ENCODE measurements at regions not wholly inside any gene's neighbourhood (a gene's known extent, or its start where the extent isn't known, plus 50 kb on each side); places are given as distances from the start of the nearest gene placed in this dataset.

DNA sequence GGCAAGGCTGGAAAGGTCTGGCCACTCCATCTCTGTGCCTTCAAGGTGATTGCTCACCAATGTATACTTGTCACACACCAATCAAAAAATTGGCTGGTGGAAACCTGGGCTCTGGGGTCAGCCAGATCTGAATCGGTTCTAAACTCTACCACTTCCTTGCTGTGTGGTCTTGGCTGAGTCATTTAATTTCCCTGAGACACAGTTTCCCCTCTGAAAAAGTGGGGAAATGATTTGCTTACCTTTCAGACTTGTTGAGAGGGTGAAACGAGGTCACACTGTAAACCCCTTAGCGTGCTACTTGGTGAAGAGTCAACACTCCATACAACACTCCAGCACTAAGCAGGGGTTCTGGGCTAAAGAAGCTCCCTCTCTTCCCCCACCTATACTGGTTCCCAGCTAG lies 252.3 kb upstream of the ZIC3 start:
- H3K4me3 Mint-ChIP-seq, result no peak overlapping the region
- no peak for DNase-seq
- H3K27ac Mint-ChIP-seq, result no peak overlapping the region
- peaks cover 5 to 10% of the 10 kb centered on the region in 2 donors for H3K9me3 Mint-ChIP-seq
- no peaks in the 10 kb centered on the region for H3K4me1 Mint-ChIP-seq
- no peaks in the 10 kb centered on the region for H3K27me3 Mint-ChIP-seq
- ATAC-seq (replicated peaks), result no peak
- no peaks in the 10 kb centered on the region for H3K36me3 Mint-ChIP-seq

DNA sequence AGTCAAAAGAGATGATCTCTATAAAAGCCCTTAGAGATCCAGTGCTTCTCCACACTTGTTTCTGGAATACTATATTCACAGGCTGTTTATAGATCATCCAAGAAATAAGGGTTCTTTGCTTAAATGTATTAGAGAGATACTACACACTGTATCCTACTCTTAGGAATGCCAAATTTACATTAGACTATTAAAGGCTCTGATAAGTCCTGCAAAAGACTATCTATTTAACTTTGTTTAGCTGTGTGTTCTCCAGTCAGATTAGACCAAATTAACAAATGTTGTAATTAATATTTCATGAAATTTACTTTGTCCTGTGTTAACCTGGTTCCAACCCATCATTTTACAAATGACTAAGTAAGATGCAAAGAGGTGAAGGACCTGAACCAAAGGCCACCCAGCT lies 260.5 kb upstream of the ZIC3 start:
- DNase-seq, result no peak
- H3K27ac Mint-ChIP-seq, result no peak overlapping the region
- H3K27me3 Mint-ChIP-seq, result no peaks in the 10 kb centered on the region
- H3K36me3 Mint-ChIP-seq, result no peaks in the 10 kb centered on the region
- no peaks in the 10 kb centered on the region for H3K4me1 Mint-ChIP-seq
- H3K9me3 Mint-ChIP-seq, result peaks cover 4 to 6% of the 10 kb centered on the region in 2 donors
- no peak for ATAC-seq (replicated peaks)
- H3K4me3 Mint-ChIP-seq, result no peak overlapping the region

DNA sequence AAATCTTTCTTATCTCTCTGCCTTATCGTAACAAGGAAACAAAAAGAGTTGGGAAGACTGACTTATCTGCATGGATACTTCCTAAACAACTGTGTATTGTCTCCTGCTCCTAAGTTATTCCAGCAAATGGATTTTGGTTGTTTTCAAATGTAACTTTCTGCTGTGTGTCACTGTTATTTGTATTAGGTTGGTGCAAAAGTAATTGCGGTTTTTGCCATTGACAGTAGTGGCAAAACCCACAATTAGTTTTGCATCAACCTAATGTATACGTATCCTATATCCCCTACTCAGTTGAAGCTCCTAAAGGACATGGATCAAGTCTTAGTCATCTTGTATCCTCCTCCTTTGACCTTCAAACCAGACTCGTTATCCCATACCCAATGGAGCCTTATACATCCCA lies 263.4 kb upstream of the GPR101 start:
- H3K4me3 Mint-ChIP-seq, result no peak overlapping the region
- no peak overlapping the region for H3K27ac Mint-ChIP-seq
- DNase-seq (no peak), ATAC-seq (replicated peaks) (no peak)
- H3K27me3 Mint-ChIP-seq, result no peaks in the 10 kb centered on the region
- no peaks in the 10 kb centered on the region for H3K36me3 Mint-ChIP-seq
- H3K4me1 Mint-ChIP-seq, result peaks cover 4 to 6% of the 10 kb centered on the region in 2 donors
- H3K9me3 Mint-ChIP-seq, result peaks cover 3 to 4% of the 10 kb centered on the region in 2 donors

DNA sequence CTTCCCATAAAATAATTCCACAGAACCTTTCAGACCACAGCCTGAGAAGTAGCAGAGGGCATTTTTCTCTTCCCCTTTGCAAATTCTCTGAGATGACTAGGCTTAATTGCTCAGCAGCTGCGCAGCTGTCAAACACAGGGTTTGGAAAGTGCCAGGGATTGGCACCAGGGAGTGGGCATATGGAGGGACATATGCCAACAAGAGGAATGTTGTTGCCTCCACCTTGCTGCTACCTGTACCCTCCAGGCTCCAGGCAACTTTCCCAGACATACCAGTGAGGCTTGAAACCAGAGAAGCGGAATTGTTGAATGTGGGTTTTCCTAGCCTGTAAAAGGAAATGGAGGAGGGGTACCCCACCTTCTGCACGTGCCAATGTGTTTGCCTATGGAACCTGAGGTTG lies 256.2 kb upstream of the GPR101 start:
- Mint-ChIP-seq H3K27ac (no peak overlapping the region), H3K9me3 (peaks cover 4 to 6% of the 10 kb centered on the region in 2 donors), H3K4me1 (no peaks in the 10 kb centered on the region), H3K36me3 (no peaks in the 10 kb centered on the region), H3K4me3 (no peak overlapping the region), H3K27me3 (peaks cover 5 to 6% of the 10 kb centered on the region in 2 donors)
- ATAC-seq (replicated peaks) (no peak), DNase-seq (no peak)

DNA sequence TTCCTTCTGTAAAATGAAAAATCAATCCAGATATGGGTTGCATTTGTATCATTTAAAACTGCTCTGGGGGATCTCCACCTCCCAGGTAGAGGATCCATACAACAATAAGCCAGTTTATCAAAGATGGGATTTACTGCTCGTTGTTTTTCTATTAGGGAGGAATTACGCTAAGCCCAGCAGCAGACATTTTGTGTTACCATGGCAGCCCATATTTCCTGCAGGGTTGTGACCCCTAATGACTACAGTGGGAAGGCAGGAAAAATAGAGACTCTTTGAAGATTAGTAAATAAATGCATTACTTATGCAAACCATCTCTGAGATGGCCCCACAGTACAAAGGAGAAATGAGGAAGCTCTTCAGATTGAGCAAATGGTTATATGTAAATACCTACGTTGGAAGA lies 253.4 kb upstream of the GPR101 start:
- no peak overlapping the region for H3K27ac Mint-ChIP-seq
- peaks cover 0 to 4% of the 10 kb centered on the region in 2 donors for H3K9me3 Mint-ChIP-seq
- DNase-seq (no peak), ATAC-seq (replicated peaks) (no peak)
- no peaks in the 10 kb centered on the region for H3K4me1 Mint-ChIP-seq
- peaks cover 6 to 17% of the 10 kb centered on the region in 2 donors for H3K27me3 Mint-ChIP-seq
- H3K4me3 Mint-ChIP-seq, result no peak overlapping the region
- H3K36me3 Mint-ChIP-seq, result no peaks in the 10 kb centered on the region

DNA sequence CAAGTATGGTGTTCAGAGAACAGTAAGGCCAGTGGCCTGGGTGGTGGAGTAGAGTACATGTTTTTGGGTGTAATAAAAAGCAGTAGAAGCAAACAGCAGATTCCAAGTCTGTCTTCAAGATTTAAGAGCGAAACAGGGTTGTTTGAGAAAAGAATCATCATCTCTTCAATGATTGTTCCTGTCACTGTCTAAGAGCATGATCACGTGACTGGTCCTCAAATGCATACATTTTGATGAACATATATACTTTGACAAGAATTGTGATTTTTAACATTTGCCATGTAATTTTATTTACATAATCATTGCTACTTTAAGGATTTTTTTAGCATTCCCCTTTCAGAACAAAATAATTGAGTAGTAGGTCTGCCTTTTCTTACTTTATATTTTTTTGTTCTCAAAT lies 252.6 kb upstream of the GPR101 start:
- Mint-ChIP-seq H3K4me3 (no peak overlapping the region), H3K27me3 (peaks cover 6 to 21% of the 10 kb centered on the region in 2 donors), H3K27ac (no peak overlapping the region), H3K4me1 (no peaks in the 10 kb centered on the region), H3K36me3 (no peaks in the 10 kb centered on the region), H3K9me3 (peaks cover 0 to 4% of the 10 kb centered on the region in 2 donors)
- DNase-seq (no peak), ATAC-seq (replicated peaks) (no peak)

DNA sequence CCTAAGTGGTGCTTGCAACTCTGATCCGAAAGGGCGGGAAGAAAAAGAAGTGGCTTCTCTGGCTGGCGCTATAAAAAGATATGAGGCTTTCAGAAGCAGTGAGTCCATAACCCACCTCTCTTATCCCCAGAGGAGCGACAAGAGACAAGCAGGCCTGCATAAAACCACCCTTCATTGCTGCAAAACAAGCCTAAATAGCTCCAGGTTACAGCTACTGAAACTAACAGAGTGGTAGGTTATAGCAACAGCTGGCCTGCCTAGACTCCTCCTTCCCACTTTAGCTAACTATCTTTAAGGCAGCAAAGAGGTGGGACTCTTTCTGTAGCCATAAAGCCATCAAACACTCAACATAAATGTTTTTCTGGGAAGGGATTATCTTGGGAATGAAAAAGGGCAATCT lies 245.0 kb upstream of the GPR101 start:
- ATAC-seq (replicated peaks) (no peak), DNase-seq (no peak)
- H3K4me3 Mint-ChIP-seq, result no peak overlapping the region
- H3K4me1 Mint-ChIP-seq, result no peaks in the 10 kb centered on the region
- H3K9me3 Mint-ChIP-seq, result no peaks in the 10 kb centered on the region
- no peak overlapping the region for H3K27ac Mint-ChIP-seq
- H3K27me3 Mint-ChIP-seq, result peaks cover 0 to 12% of the 10 kb centered on the region in 2 donors
- no peaks in the 10 kb centered on the region for H3K36me3 Mint-ChIP-seq

DNA sequence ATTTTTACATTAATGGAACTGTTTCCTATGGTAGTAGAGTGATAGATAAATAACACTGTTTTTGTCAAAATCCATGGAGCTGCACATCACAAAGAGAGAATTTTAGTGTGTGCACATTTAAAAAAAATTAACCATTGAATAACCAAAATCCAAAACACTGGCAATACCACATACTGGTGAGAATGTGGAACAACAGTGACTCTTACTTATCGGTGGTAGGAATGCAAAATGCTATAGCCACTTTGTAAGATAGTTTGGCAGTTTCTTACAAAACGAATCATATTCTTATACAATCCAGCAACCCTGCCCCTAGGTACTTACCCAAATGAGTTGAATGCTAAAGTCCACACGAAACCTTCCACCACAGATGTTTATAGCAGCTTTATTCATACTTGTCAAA lies 229.6 kb upstream of the GPR101 start:
- Mint-ChIP-seq H3K4me3 (no peak overlapping the region), H3K27ac (no peak overlapping the region), H3K27me3 (peaks cover 0 to 20% of the 10 kb centered on the region in 2 donors), H3K36me3 (no peaks in the 10 kb centered on the region), H3K9me3 (peaks cover 1 to 10% of the 10 kb centered on the region in 2 donors), H3K4me1 (no peaks in the 10 kb centered on the region)
- DNase-seq, result no peak
- no peak for ATAC-seq (replicated peaks)

DNA sequence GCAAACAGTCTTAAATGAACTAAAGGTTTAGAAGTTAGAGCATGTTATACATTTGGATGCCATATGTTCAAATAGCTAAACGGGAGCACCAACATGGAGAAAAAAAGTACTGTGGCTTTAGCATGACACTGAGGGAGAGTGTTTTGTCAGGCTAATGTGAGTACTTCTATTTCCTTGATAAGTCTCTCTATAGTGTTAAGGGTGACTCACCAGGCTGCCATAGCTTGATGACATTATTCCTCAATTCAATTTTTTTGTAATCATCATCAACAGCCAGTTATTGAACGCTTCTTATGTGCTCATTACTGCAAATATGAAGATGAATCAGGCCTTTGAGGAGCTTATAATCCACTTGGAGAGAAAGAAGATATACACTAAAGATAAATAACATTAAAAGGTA lies 211.4 kb upstream of the GPR101 start:
- ATAC-seq (replicated peaks), result no peak
- no peak overlapping the region for H3K4me3 Mint-ChIP-seq
- no peaks in the 10 kb centered on the region for H3K9me3 Mint-ChIP-seq
- H3K36me3 Mint-ChIP-seq, result no peaks in the 10 kb centered on the region
- no peak for DNase-seq
- no peaks in the 10 kb centered on the region for H3K4me1 Mint-ChIP-seq
- H3K27ac Mint-ChIP-seq, result no peak overlapping the region
- peaks cover 0 to 8% of the 10 kb centered on the region in 2 donors for H3K27me3 Mint-ChIP-seq

DNA sequence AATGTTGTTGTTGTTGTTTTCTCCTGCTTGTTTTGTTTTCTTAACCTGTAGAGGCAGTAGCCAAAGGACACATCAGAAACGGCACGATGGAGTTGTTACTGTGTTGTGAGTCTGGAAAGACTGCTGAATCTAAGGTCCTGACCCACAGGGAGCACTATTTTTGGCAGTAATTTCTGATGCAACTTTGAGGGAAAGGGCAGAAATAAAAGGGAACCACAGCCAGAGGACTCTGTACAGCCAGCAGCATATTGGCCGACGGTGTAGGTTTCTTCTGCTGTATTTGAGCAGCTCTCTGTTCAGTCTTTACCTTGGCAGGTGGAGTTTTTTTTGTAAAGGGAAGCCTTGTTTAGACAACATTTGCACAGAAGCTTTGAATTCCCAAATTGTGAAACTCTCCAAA lies 203.0 kb upstream of the GPR101 start:
- no peak overlapping the region for H3K27ac Mint-ChIP-seq
- ATAC-seq (replicated peaks), result no peak
- no peaks in the 10 kb centered on the region for H3K4me1 Mint-ChIP-seq
- no peak for DNase-seq
- H3K4me3 Mint-ChIP-seq, result no peak overlapping the region
- no peaks in the 10 kb centered on the region for H3K36me3 Mint-ChIP-seq
- H3K9me3 Mint-ChIP-seq, result no peaks in the 10 kb centered on the region
- H3K27me3 Mint-ChIP-seq, result no peaks in the 10 kb centered on the region

DNA sequence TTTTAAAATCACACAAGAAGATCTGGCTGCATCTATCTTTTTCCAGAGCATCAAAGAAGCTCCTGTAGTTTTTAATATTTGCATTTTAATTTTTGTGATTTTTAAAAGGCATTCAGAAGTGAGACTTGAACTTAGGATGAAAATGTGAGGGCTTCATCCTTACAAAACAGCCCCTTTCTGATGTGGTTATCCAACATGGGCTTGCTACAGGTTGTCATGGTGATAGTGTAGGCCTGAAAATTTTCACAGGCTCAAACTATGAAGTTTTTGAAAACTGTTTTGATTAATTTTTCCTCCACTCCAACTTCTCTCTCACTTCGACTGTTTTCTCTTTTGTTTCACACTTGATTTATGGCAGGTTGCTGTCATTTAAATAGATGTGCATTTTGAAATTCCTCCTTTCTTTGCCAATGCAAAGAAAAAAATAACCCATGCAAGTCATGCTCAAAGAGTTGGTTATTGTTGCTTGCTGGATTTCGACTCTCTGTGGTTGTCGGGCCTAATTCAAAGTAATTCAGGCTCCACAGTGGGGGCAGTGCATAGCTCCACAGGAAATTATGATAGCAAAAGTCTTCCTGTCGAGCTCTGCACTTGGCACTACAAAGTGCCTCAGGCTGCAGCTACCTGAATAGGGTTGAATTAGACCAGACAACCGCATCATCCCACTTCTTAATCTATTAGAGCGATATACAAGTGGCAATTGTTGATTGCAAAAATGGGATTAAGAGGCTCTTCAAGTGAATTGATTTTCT lies 201.0 kb upstream of the GPR101 start:
- Mint-ChIP-seq H3K9me3 (no peaks in the 10 kb centered on the region), H3K4me1 (no peaks in the 10 kb centered on the region), H3K27ac (no peak overlapping the region), H3K27me3 (no peaks in the 10 kb centered on the region), H3K4me3 (no peak overlapping the region), H3K36me3 (no peaks in the 10 kb centered on the region)
- DNase-seq (no peak), ATAC-seq (replicated peaks) (no peak)

DNA sequence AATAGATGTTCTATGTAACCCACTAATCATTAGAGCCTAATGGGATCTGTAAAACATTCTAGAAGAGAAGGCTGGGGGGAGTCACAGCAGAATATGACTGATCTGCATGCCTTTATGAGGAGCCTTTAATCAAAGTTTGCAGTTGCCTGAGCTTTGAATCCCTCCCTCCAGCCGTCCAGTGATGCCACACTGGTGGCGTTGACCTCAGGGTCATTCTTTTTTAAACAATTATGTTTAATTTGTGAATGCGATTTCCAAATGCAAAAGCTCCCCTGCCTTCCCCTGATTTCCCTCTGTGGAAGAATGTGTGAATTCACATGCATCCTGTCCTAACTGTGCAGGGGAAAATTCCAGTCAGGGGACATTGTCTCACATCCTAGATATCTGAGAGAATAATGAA lies 199.7 kb upstream of the GPR101 start:
- ATAC-seq (replicated peaks), result no peak
- H3K27me3 Mint-ChIP-seq, result no peaks in the 10 kb centered on the region
- H3K9me3 Mint-ChIP-seq, result no peaks in the 10 kb centered on the region
- DNase-seq, result no peak
- no peak overlapping the region for H3K4me3 Mint-ChIP-seq
- H3K36me3 Mint-ChIP-seq, result no peaks in the 10 kb centered on the region
- H3K4me1 Mint-ChIP-seq, result no peaks in the 10 kb centered on the region
- H3K27ac Mint-ChIP-seq, result no peak overlapping the region

DNA sequence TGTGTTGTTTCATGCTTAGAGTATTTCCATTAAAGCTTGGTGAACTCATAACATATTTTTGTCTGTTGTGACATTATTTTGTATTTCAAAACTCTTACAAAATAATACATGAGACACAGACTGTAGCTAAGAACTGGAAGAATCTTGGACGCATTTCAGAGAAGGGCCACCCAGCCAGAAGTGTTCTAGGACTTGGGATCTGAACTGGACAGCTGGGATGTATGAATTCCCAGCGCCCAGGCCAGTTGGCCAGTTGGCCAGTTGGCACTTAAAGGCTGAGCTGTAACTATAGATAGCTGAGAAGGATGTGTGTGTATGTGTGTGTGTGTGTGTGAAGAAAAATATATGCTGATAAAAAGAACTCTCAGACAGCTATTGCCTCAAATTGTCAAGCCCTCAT lies 193.4 kb upstream of the GPR101 start:
- no peak for DNase-seq
- no peak overlapping the region for H3K27ac Mint-ChIP-seq
- H3K4me1 Mint-ChIP-seq, result no peaks in the 10 kb centered on the region
- no peaks in the 10 kb centered on the region for H3K36me3 Mint-ChIP-seq
- H3K27me3 Mint-ChIP-seq, result no peaks in the 10 kb centered on the region
- ATAC-seq (replicated peaks), result no peak
- H3K9me3 Mint-ChIP-seq, result peaks cover 0 to 1% of the 10 kb centered on the region in 2 donors
- no peak overlapping the region for H3K4me3 Mint-ChIP-seq

DNA sequence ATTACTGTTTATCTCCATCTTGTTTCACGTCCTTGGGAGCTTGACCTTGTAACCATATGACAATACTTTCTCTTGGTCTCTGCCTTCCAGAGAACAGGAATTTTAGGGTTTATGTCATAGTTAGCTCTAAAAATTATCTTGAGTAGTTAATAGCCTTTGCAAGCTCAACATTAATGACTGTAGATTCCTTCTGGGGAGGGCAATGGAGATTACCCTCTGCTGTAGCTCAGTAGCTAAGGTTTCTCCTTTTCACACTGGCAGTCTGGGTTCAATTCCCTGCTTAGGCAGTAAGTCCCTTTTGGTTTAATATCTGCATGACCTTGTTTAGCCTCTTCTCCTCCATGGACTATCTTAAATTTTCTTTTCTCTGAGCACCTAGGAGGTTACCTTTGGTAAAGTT lies 181.7 kb upstream of the GPR101 start:
- Mint-ChIP-seq H3K27ac (no peak overlapping the region), H3K4me1 (no peaks in the 10 kb centered on the region), H3K9me3 (peaks cover 0 to 1% of the 10 kb centered on the region in 2 donors), H3K4me3 (no peak overlapping the region), H3K36me3 (no peaks in the 10 kb centered on the region), H3K27me3 (no peaks in the 10 kb centered on the region)
- ATAC-seq (replicated peaks) (no peak), DNase-seq (no peak)

DNA sequence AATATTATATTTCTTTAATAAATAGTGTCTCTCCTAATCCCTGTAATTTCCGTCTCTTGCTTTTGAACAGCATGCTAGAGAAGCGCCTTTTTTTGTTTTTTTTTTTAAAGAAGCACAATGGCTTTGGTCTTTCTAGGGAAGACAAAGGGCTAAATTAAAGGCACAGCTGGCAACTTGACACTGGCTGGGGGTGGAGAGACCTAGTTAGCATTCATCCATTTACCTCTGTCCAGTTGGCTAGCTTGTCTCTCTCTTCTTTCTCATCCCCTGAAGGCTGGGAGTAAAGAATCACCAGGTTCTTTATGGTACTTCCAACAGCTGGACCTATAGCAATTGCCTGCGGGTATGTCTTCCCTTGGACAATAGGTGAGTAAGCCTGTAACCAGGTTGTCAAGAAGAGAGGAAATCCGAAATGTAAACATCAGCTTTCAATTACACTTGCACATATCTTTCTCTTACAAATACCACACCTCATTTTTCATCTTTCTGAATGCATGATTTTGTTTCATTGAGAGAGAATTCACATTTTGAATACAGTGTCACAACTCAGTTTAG lies 178.4 kb upstream of the GPR101 start:
- no peak overlapping the region for H3K4me3 Mint-ChIP-seq
- no peaks in the 10 kb centered on the region for H3K27me3 Mint-ChIP-seq
- H3K9me3 Mint-ChIP-seq, result peaks cover 0 to 1% of the 10 kb centered on the region in 2 donors
- DNase-seq (no peak), ATAC-seq (replicated peaks) (no peak)
- H3K27ac Mint-ChIP-seq, result no peak overlapping the region
- no peaks in the 10 kb centered on the region for H3K36me3 Mint-ChIP-seq
- no peaks in the 10 kb centered on the region for H3K4me1 Mint-ChIP-seq

Data from stimulated activated naive B cell treated with anti-CD40 and anti-IgM and Interleukin-4, amounts not matched to agents 10 μg/mL and 1 μg/mL and 100 μg/mL, for 72 hours (primary cell).